ENCODE measurements at regions not wholly inside any gene's neighbourhood (a gene's known extent, or its start where the extent isn't known, plus 50 kb on each side); places are given as distances from the start of the nearest gene placed in this dataset.

- TF ChIP-seq CTCF (conservative IDR thresholded peaks at IDR 0.05) (no peak), ZFX (IDR thresholded peaks at IDR 0.05) (no peak)
Observed at GRCh38 chr10:31604096-31604495, 285.1 kb downstream of the ZEB1 start.
